22Rv1 (cell line): ENCODE measurements at regions not wholly inside any gene's neighbourhood (a gene's known extent, or its start where the extent isn't known, plus 50 kb on each side); places are given as distances from the start of the nearest gene placed in this dataset.

ENCODE experiments used
- CTCF ChIP-seq: fragments of 450-650 bp; IDR thresholded peaks from 2 replicates; pipeline ENCODE4 v1.5.1; 2017; ENCODE audit warnings: mild to moderate bottlenecking
- ZFX ChIP-seq: fragments of 450-650 bp; IDR thresholded peaks from 2 replicates; pipeline ENCODE4 v1.6.1; 2017; ENCODE audit warnings: antibody characterized with exemption, borderline replicate concordance

- TF ChIP-seq CTCF (no peak), ZFX (no peak)
These were observed 343.6 kb downstream of the PTPRU start for GRCh38 chr1:29579821-29580425.
